Keratinocyte (primary cell): ENCODE measurements at regions not wholly inside any gene's neighbourhood (a gene's known extent, or its start where the extent isn't known, plus 50 kb on each side); places are given as distances from the start of the nearest gene placed in this dataset.
"Not testable (repeated sequence)": the region's sequence is repeated elsewhere in the genome, so short reads cannot be mapped to it uniquely, and the experiment has no call there.

Experiments used
- DNase-seq: peaks from one replicate; pipeline ENCODE4 v3.0.0-alpha.2; 2011; ENCODE audit warnings: low read depth, missing footprints, low spot score
- FAIRE-seq: peaks from 2 replicates; lab custom pipeline; 2011; peaks lifted over from hg19 to GRCh38; lab: Jason Lieb, UNC
- H2AFZ ChIP-seq: 2 replicates; pipeline ENCODE4 v1.6.0; 2012; ENCODE audit warnings: low read length, control low read depth, inconsistent platforms; ENCODE audit not compliant: control insufficient read depth
- H3K27ac ChIP-seq: 2 replicates; pipeline ENCODE4 v1.5.1; 2011; ENCODE audit warnings: low read length; ENCODE audit not compliant: control insufficient read depth, insufficient read depth
- H3K27me3 ChIP-seq: 3 replicates; pipeline ENCODE4 v1.6.0; 2011; ENCODE audit warnings: low read length; ENCODE audit not compliant: control insufficient read depth, insufficient read depth; ENCODE audit errors: extremely low read depth
- H3K36me3 ChIP-seq, 2 experiments: 2 replicates in 1 of 2; 3 replicates in 1 of 2; pipeline ENCODE4 v1.5.1; 2011; ENCODE audit warnings: low read length in 2 of 2, mild to moderate bottlenecking in 1 of 2; ENCODE audit not compliant: control insufficient read depth in 2 of 2, insufficient read depth in 2 of 2; ENCODE audit errors: extremely low read depth in 1 of 2
- H3K4me1 ChIP-seq: 3 replicates; pipeline ENCODE4 v1.5.1; 2011; ENCODE audit warnings: low read length; ENCODE audit not compliant: control insufficient read depth, insufficient read depth; ENCODE audit errors: extremely low read depth
- H3K4me2 ChIP-seq: 3 replicates; pipeline ENCODE4 v1.6.0; 2011; ENCODE audit warnings: low read depth, low read length; ENCODE audit not compliant: control insufficient read depth, insufficient read depth; ENCODE audit errors: extremely low read depth
- H3K4me3 ChIP-seq, 3 experiments: fragments of 200-600 bp in 1 of 3; sonication (generic) in 1 of 3; 2 replicates in 2 of 3; 3 replicates in 1 of 3; pipeline ENCODE4 v1.5.1; 2011 to 2016; ENCODE audit warnings: low read length in 3 of 3, mild to moderate bottlenecking in 3 of 3, control low read depth in 2 of 3, inconsistent platforms in 1 of 3, low read depth in 1 of 3, mixed read lengths in 1 of 3, mixed run types in 1 of 3, moderate library complexity in 1 of 3; ENCODE audit not compliant: control insufficient read depth in 2 of 3, insufficient read depth in 2 of 3; ENCODE audit errors: extremely low read depth in 1 of 3
- H3K79me2 ChIP-seq: 2 replicates; pipeline ENCODE4 v1.6.0; 2012; ENCODE audit warnings: low read length; ENCODE audit not compliant: control insufficient read depth, insufficient read depth
- H3K9ac ChIP-seq: 3 replicates; pipeline ENCODE4 v1.6.0; 2011; ENCODE audit warnings: low read length; ENCODE audit not compliant: control insufficient read depth, insufficient read depth; ENCODE audit errors: extremely low read depth
- H3K9me1 ChIP-seq: 3 replicates; pipeline ENCODE4 v1.6.0; 2011; ENCODE audit warnings: low read length; ENCODE audit not compliant: control insufficient read depth, insufficient read depth; ENCODE audit errors: extremely low read depth
- H3K9me3 ChIP-seq: 2 replicates; pipeline ENCODE4 v1.5.1; 2012; ENCODE audit warnings: low read depth, low read length; ENCODE audit not compliant: control insufficient read depth
- H4K20me1 ChIP-seq: 3 replicates; pipeline ENCODE4 v1.6.0; 2011; ENCODE audit warnings: low read length; ENCODE audit not compliant: control insufficient read depth, insufficient read depth; ENCODE audit errors: extremely low read depth
- CTCF ChIP-seq, 3 experiments: IDR thresholded peaks in 1 of 3; conservative IDR thresholded peaks in 1 of 3; optimal IDR thresholded peaks in 1 of 3; 2 replicates in 2 of 3; 3 replicates in 1 of 3; pipeline versions ENCODE3 to v1.5.1; 2011; ENCODE audit warnings: low read length in 3 of 3, mild to moderate bottlenecking in 3 of 3, moderate library complexity in 2 of 3, control low read depth in 1 of 3, inconsistent platforms in 1 of 3; ENCODE audit not compliant: insufficient read depth in 2 of 3; ENCODE audit errors: extremely low read depth in 1 of 3
- EZH2 ChIP-seq: IDR thresholded peaks from one replicate; pipeline ENCODE4 v1.6.1; 2012; ENCODE audit warnings: inconsistent platforms, mild to moderate bottlenecking, low read length, moderate library complexity
- dilution Hi-C: fragments of 300-500 bp; cut with MboI; formaldehyde crosslinking; loops from one replicate; pipeline ENCODE4 v1.7.0; 2020; ENCODE audit warnings: low sequenced_read_pairs; ENCODE audit not compliant: extremely low pct_ligation_motif_present

DNA sequence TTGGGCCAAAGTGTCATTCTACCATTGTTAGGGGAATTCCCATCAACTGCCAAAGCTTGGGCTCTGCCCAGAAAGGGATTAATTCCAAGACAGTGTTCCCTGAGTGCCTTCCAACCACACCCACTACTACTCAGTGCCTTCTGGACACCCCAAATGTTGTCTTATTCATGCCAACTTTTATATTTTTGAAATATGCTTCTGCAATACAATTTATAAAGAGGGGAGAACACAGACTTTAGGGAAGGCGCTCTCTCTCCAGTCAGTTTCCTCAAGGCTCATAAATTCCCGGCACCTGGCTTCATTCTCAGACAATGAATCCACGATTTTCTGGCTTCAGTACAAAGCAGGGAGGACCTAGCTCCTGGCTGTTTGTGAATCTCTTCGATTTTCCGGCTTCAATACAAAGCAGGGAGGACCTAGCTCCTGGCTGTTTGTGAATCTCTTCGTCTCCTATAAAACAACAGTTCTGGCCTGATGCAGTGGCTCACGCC, 120.1 kb upstream of the MYO10 start:
- peak overlapping the region; percentile 2 for H3K9ac ChIP-seq
- no peaks in the 10 kb centered on the region for H4K20me1 ChIP-seq
- no peaks in the 10 kb centered on the region for H3K36me3 ChIP-seq
- H2AFZ ChIP-seq, result peak overlapping the region; percentile 41
- no peaks in the 10 kb centered on the region for H3K9me3 ChIP-seq
- H3K4me3 ChIP-seq, result no peak overlapping the region
- H3K9me1 ChIP-seq, result no peaks in the 10 kb centered on the region
- peak overlapping the region; percentile 74 for H3K4me2 ChIP-seq
- dilution Hi-C loops, result no loop called here
- H3K27me3 ChIP-seq, result no peaks in the 10 kb centered on the region
- H3K27ac ChIP-seq, result no peak overlapping the region
- no peak for DNase-seq
- no peaks in the 10 kb centered on the region for H3K79me2 ChIP-seq
- no peak for TF ChIP-seq EZH2
- TF ChIP-seq CTCF (optimal IDR thresholded peaks at IDR 0.05 in 1 of 3, IDR thresholded peaks at IDR 0.05 in 1 of 3, conservative IDR thresholded peaks at IDR 0.05 in 1 of 3; ENCODE audit: extremely low read depth in 1 of 3, insufficient read depth in 2 of 3, low read length in 3 of 3), result no peak
- H3K4me1 ChIP-seq, result peaks cover 21% of the 10 kb centered on the region
- FAIRE-seq, result peak; percentile 76

GRCh38 chr5:17058438-17058837, 122.3 kb upstream of the MYO10 start:
- Histone ChIP-seq H3K4me3 (no peak overlapping the region), H3K79me2 (no peaks in the 10 kb centered on the region), H3K36me3 (no peaks in the 10 kb centered on the region), H3K4me1 (peaks cover 21% of the 10 kb centered on the region), H3K4me2 (no peak overlapping the region), H4K20me1 (no peaks in the 10 kb centered on the region), H3K9me3 (no peaks in the 10 kb centered on the region), H2AFZ (no peak overlapping the region), H3K9ac (no peak overlapping the region), H3K27me3 (no peaks in the 10 kb centered on the region), H3K27ac (no peak overlapping the region), H3K9me1 (no peaks in the 10 kb centered on the region)
- no peak for TF ChIP-seq EZH2
- DNase-seq, result no peak
- dilution Hi-C loops, result no loop called here
- no peak for FAIRE-seq

GRCh38 chr5:17061973-17062470, 125.9 kb upstream of the MYO10 start:
- no peak for TF ChIP-seq EZH2
- TF ChIP-seq CTCF (optimal IDR thresholded peaks at IDR 0.05 in 1 of 3, IDR thresholded peaks at IDR 0.05 in 1 of 3, conservative IDR thresholded peaks at IDR 0.05 in 1 of 3; ENCODE audit: extremely low read depth in 1 of 3, insufficient read depth in 2 of 3, low read length in 3 of 3), result no peak
- peaks cover 7% of the 10 kb centered on the region for H3K4me1 ChIP-seq
- no peak for FAIRE-seq
- H3K4me2 ChIP-seq, result no peak overlapping the region
- H3K79me2 ChIP-seq, result no peaks in the 10 kb centered on the region
- no peak overlapping the region for H2AFZ ChIP-seq
- no peaks in the 10 kb centered on the region for H3K36me3 ChIP-seq
- no peaks in the 10 kb centered on the region for H3K9me3 ChIP-seq
- H3K27me3 ChIP-seq, result no peaks in the 10 kb centered on the region
- no peak overlapping the region for H3K9ac ChIP-seq
- H3K9me1 ChIP-seq, result no peaks in the 10 kb centered on the region
- no peak overlapping the region for H3K27ac ChIP-seq
- H4K20me1 ChIP-seq, result no peaks in the 10 kb centered on the region
- DNase-seq, result no peak
- no peak overlapping the region for H3K4me3 ChIP-seq
- dilution Hi-C loops, result no loop called here

DNA sequence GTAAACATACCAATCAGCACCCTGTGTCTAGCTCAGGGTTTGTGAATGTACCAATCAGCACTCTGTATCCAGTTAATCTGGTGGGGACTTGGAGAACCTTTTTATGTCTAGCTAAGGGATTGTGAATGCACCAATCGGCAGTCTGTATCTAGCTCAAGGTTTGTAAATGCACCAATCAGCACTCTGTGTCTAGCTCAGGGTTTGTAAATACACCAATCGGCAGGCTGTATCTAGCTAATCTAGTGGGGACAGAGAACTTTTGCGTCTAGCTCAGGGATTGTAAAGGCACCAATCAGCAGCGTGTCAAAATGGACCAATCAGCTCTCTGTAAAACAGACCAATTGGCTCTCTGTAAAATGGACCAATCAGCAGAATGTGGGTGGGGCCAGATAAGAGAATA, 126.7 kb upstream of the MYO10 start:
- DNase-seq, H3K4me2 ChIP-seq, H3K9me1 ChIP-seq, H2AFZ ChIP-seq, FAIRE-seq, H3K36me3 ChIP-seq, H3K4me1 ChIP-seq, H3K79me2 ChIP-seq, H3K9ac ChIP-seq, H3K27ac ChIP-seq, H4K20me1 ChIP-seq, H3K27me3 ChIP-seq, H3K9me3 ChIP-seq, dilution Hi-C loops, H3K4me3 ChIP-seq: not testable (repeated sequence)
